HCT116 (cell line): ENCODE measurements at regions not wholly inside any gene's neighbourhood (a gene's known extent, or its start where the extent isn't known, plus 50 kb on each side); places are given as distances from the start of the nearest gene placed in this dataset.

Experiments
- ATAC-seq: fragments of 200-7000 bp; cut with Tn5 transposase; 2 replicates; pipeline ENCODE4 v1.9.1; 2020; ENCODE audit warnings: mild to moderate bottlenecking, moderate library complexity
- BruUV-seq: library from RNA; stranded (reverse); fragments of 400-500 nt; replicated peaks from 2 replicates; lab custom pipeline; 2021; lab: Mats Ljungman, UMichigan
- CTCF ChIA-PET: fragments of 300-600 bp; sonication (Branson Sonifier 250); formaldehyde crosslinking; loops from one replicate; lab custom pipeline; 2021; ENCODE audit warnings: antibody characterized with exemption; lab: Charles Lee
- POLR2A ChIA-PET: fragments of 300-600, 350-600 bp; sonication (Branson Sonifier 250); formaldehyde crosslinking; loops from one replicate; lab custom pipeline; 2021; ENCODE audit warnings: antibody characterized with exemption; lab: Charles Lee
- RAD21 ChIA-PET, 2 experiments: fragments of 300-600 bp; sonication (Branson Sonifier 250); formaldehyde crosslinking; loops; one replicate each; lab custom pipeline; 2023; ENCODE audit warnings: low total read pairs in 2 of 2; ENCODE audit not compliant: uncharacterized antibody in 2 of 2, unreplicated experiment in 2 of 2, low non-redundant PET in 1 of 2; lab: Charles Lee
- DNase-seq: peaks from one replicate; pipeline ENCODE4 v3.0.0-alpha.2; 2010; ENCODE audit warnings: low read depth, low spot score
- H2AFZ ChIP-seq: fragments of 200-600 bp; shearing (Covaris generic), sonication (generic); 2 replicates; pipeline ENCODE4 v1.6.1; 2017; ENCODE audit warnings: low read depth, mixed run types, mixed read lengths, antibody characterized with exemption, low read length; ENCODE audit not compliant: poor library complexity, severe bottlenecking
- H3K27ac ChIP-seq: 2 replicates; pipeline ENCODE4 v1.5.1; 2012; ENCODE audit warnings: low read depth, low read length
- H3K27me3 ChIP-seq: fragments of 200-600 bp; sonication (generic); 2 replicates; pipeline ENCODE4 v1.6.1; 2016; ENCODE audit warnings: mixed run types, low read length, mixed read lengths; ENCODE audit not compliant: insufficient read depth
- H3K36me3 ChIP-seq, 2 experiments: fragments of 200-500 bp in 1 of 2; fragments of 200-600 bp in 1 of 2; sonication (Bioruptor generic) in 1 of 2; sonication (generic) in 1 of 2; 2 replicates each; pipeline versions ENCODE4 v1.5.1 to v1.6.1; 2014 to 2016; ENCODE audit warnings: low read length in 2 of 2, inconsistent platforms in 1 of 2, mixed read lengths in 1 of 2, mixed run types in 1 of 2; ENCODE audit not compliant: insufficient read depth in 2 of 2, control insufficient read depth in 1 of 2
- H3K4me1 ChIP-seq, 2 experiments: fragments of 200-600 bp in 1 of 2; sonication (generic) in 1 of 2; 2 replicates each; pipeline versions ENCODE4 v1.5.1 to v1.6.1; 2012 to 2017; ENCODE audit warnings: low read length in 2 of 2, inconsistent platforms in 1 of 2, mild to moderate bottlenecking in 1 of 2, mixed read lengths in 1 of 2, mixed run types in 1 of 2, moderate library complexity in 1 of 2; ENCODE audit not compliant: insufficient read depth in 2 of 2, control insufficient read depth in 1 of 2
- H3K4me2 ChIP-seq: fragments of 200-600 bp; sonication (generic); 2 replicates; pipeline ENCODE4 v1.6.1; 2017; ENCODE audit warnings: mixed run types, low read length, mixed read lengths
- H3K4me3 ChIP-seq, 2 experiments: fragments of 200-600 bp in 1 of 2; sonication (generic) in 1 of 2; replicated peaks in 1 of 2; 2 replicates each; pipeline ENCODE4 v1.5.1; 2011 to 2016; ENCODE audit warnings: low read length in 2 of 2, control low read depth in 1 of 2, low read depth in 1 of 2, mild to moderate bottlenecking in 1 of 2, mixed read lengths in 1 of 2, mixed run types in 1 of 2
- H3K79me2 ChIP-seq: fragments of 200-600 bp; sonication (generic); 2 replicates; pipeline ENCODE4 v1.6.1; 2017; ENCODE audit warnings: mild to moderate bottlenecking, mixed run types, low read length, moderate library complexity, mixed read lengths; ENCODE audit not compliant: insufficient read depth
- H3K9ac ChIP-seq: fragments of 200-600 bp; sonication (generic); 2 replicates; pipeline ENCODE4 v1.6.1; 2016; ENCODE audit warnings: low read length, mixed read lengths
- H3K9me2 ChIP-seq: fragments of 200-600 bp; sonication (generic), shearing (Covaris generic); 2 replicates; pipeline ENCODE4 v1.6.1; 2017; ENCODE audit warnings: mixed run types, mild to moderate bottlenecking, moderate library complexity; ENCODE audit not compliant: insufficient read depth
- H3K9me3 ChIP-seq, 2 experiments: fragments of 200-500 bp in 1 of 2; fragments of 200-600 bp in 1 of 2; sonication (Bioruptor generic) in 1 of 2; sonication (generic) in 1 of 2; 2 replicates each; pipeline ENCODE4 v1.6.1; 2014 to 2017; ENCODE audit warnings: low read length in 2 of 2, mixed read lengths in 2 of 2, inconsistent platforms in 1 of 2, low read depth in 1 of 2, mild to moderate bottlenecking in 1 of 2, mixed run types in 1 of 2, moderate library complexity in 1 of 2; ENCODE audit not compliant: control insufficient read depth in 1 of 2, insufficient read depth in 1 of 2
- H4K20me1 ChIP-seq: fragments of 200-600 bp; sonication (generic), shearing (Covaris generic); 2 replicates; pipeline ENCODE4 v1.6.1; 2017; ENCODE audit warnings: mixed run types, mild to moderate bottlenecking, moderate library complexity; ENCODE audit not compliant: insufficient read depth
- CBX3 ChIP-seq: IDR thresholded peaks from 2 replicates; pipeline ENCODE4 v1.6.1; 2012; ENCODE audit warnings: low read depth
- EGR1 ChIP-seq: IDR thresholded peaks from 2 replicates; pipeline ENCODE4 v1.6.1; 2012; ENCODE audit warnings: low read depth
- ELF1 ChIP-seq: IDR thresholded peaks from 2 replicates; pipeline ENCODE4 v1.6.1; 2012; ENCODE audit warnings: low read depth, borderline replicate concordance
- EZH2 ChIP-seq: fragments of 200-600 bp; sonication (generic); IDR thresholded peaks from 2 replicates; pipeline ENCODE4 v1.6.1; 2017; ENCODE audit warnings: antibody characterized with exemption, mixed run types
- EZH2phosphoT487 ChIP-seq: fragments of 200-600 bp; IDR thresholded peaks from 2 replicates; pipeline ENCODE4 v1.6.1; 2018; ENCODE audit warnings: antibody characterized with exemption, borderline replicate concordance
- JUND ChIP-seq: IDR thresholded peaks from 2 replicates; pipeline ENCODE4 v1.6.1; 2012
- MAX ChIP-seq: IDR thresholded peaks from 2 replicates; pipeline ENCODE4 v1.6.1; 2012
- POLR2A ChIP-seq: IDR thresholded peaks from 2 replicates; pipeline ENCODE4 v1.7.0; 2011; ENCODE audit warnings: borderline replicate concordance; ENCODE audit not compliant: insufficient read depth, insufficient read length; ENCODE audit errors: extremely low read depth
- RAD21 ChIP-seq: IDR thresholded peaks from 2 replicates; pipeline ENCODE4 v1.6.1; 2012; ENCODE audit warnings: low read depth, mild to moderate bottlenecking
- SIN3A ChIP-seq: IDR thresholded peaks from 2 replicates; pipeline ENCODE4 v1.6.1; 2012; ENCODE audit warnings: low read depth
- SP1 ChIP-seq: IDR thresholded peaks from 2 replicates; pipeline ENCODE4 v1.6.1; 2012; ENCODE audit warnings: low read depth
- SRF ChIP-seq: IDR thresholded peaks from 2 replicates; pipeline ENCODE4 v1.6.1; 2012; ENCODE audit warnings: low read depth
- ZFX ChIP-seq: fragments of 450-650 bp; IDR thresholded peaks from 2 replicates; pipeline ENCODE4 v1.6.1; 2017
- ZNF274 ChIP-seq: fragments of 200-500 bp; sonication (Bioruptor generic); IDR thresholded peaks from 2 replicates; pipeline ENCODE4 v1.6.1; 2014; ENCODE audit warnings: mild to moderate bottlenecking, low read depth, low read length, inconsistent platforms
- intact Hi-C: fragments of 100-400 bp; cut with micrococcal nuclease; formaldehyde crosslinking; loops from 2 replicates; pipeline ENCODE4 v1.10.0; 2022
- TF ChIP-seq, protein P1 (sequence below): IDR thresholded peaks from 2 replicates; pipeline ENCODE4 v1.6.1; 2012; ENCODE audit warnings: low read depth
- TF ChIP-seq, protein P2 (sequence below): IDR thresholded peaks from 2 replicates; pipeline ENCODE4 v1.6.1; 2012

DNA sequence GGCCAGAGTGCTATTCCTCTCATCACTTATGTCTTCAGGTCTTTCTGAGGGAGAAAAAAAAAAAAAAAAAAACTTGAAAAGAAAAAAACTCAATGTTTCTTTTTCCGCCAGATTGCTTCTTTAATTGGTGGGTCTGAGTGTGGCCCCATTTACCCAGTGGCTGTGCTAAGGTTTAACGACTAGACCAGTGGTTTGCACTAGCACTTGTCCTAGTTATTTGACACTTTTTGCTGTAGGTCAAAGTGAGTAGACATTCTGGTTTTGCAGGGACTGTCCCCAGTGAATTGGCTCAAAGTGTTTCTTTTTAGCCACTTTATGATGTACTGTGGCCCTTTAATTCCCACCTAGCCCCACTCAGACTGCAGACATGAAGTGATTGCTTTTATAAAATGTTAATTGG lies 273.3 kb downstream of the PTEN start (continued):
- TF ChIP-seq EZH2, result no peak
- TF ChIP-seq SRF, result no peak
- TF ChIP-seq ZNF274, result no peak
- no peak for TF ChIP-seq JUND

GRCh38 chr10:88138319-88138848 lies 275.0 kb downstream of the PTEN start:
- ChIA-PET CTCF (no interaction called here), RAD21 (no interaction called here), POLR2A (no interaction called here)
- Histone ChIP-seq H3K4me2 (no peak overlapping the region), H3K27me3 (no peaks in the 10 kb centered on the region), H3K9ac (no peak overlapping the region), H3K27ac (no peak overlapping the region), H2AFZ (no peak overlapping the region), H3K79me2 (no peaks in the 10 kb centered on the region), H3K36me3 (no peaks in the 10 kb centered on the region), H4K20me1 (no peaks in the 10 kb centered on the region), H3K9me2 (no peaks in the 10 kb centered on the region), H3K4me3 (no peak overlapping the region), H3K9me3 (no peaks in the 10 kb centered on the region), H3K4me1 (no peaks in the 10 kb centered on the region)
- TF ChIP-seq SIN3A (no peak), POLR2A (no peak), CBX3 (no peak), RAD21 (no peak), EZH2phosphoT487 (no peak), EGR1 (no peak), EZH2 (no peak), MAX (no peak), ZFX (no peak), ELF1 (no peak), ZNF274 (no peak), JUND (no peak), SP1 (no peak)
- TF ChIP-seq, protein P1, sequence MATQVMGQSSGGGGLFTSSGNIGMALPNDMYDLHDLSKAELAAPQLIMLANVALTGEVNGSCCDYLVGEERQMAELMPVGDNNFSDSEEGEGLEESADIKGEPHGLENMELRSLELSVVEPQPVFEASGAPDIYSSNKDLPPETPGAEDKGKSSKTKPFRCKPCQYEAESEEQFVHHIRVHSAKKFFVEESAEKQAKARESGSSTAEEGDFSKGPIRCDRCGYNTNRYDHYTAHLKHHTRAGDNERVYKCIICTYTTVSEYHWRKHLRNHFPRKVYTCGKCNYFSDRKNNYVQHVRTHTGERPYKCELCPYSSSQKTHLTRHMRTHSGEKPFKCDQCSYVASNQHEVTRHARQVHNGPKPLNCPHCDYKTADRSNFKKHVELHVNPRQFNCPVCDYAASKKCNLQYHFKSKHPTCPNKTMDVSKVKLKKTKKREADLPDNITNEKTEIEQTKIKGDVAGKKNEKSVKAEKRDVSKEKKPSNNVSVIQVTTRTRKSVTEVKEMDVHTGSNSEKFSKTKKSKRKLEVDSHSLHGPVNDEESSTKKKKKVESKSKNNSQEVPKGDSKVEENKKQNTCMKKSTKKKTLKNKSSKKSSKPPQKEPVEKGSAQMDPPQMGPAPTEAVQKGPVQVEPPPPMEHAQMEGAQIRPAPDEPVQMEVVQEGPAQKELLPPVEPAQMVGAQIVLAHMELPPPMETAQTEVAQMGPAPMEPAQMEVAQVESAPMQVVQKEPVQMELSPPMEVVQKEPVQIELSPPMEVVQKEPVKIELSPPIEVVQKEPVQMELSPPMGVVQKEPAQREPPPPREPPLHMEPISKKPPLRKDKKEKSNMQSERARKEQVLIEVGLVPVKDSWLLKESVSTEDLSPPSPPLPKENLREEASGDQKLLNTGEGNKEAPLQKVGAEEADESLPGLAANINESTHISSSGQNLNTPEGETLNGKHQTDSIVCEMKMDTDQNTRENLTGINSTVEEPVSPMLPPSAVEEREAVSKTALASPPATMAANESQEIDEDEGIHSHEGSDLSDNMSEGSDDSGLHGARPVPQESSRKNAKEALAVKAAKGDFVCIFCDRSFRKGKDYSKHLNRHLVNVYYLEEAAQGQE, result no peak
- TF ChIP-seq, protein P2, sequence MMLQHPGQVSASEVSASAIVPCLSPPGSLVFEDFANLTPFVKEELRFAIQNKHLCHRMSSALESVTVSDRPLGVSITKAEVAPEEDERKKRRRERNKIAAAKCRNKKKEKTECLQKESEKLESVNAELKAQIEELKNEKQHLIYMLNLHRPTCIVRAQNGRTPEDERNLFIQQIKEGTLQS, result no peak
- DNase-seq (no peak), ATAC-seq (no peak)
- intact Hi-C loops, result no loop called here
- BruUV-seq, result no TSS peak
